Mucosa of gallbladder (tissue), 1 donor: ENCODE measurements at regions not wholly inside any gene's neighbourhood (a gene's known extent, or its start where the extent isn't known, plus 50 kb on each side); places are given as distances from the start of the nearest gene placed in this dataset.

ENCODE experiments used
- DNase-seq: peaks from one replicate; pipeline ENCODE4 v3.0.0-alpha.2; 2020; ENCODE audit warnings: low spot score
- donor health status: DM: no; HTN: no; CAD: no.

DNA sequence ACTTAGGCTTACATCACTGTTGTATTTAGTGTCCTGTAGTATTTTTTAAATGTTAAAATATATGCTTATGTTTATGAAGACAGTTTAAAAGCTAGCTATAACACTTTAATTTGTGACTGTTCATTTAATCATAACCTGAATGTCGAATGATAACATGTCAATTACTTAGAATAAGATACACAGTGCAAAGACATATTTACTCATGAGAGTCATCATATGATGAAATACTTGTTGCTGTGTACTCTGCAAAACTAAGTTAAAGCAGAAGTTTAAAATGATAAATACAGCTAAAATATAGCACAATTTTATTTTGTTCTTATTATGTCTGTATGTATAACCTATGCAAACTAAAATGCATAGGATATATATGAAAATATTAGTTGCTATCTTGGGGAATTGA lies 497.4 kb downstream of the FSCB start:
- no peak for DNase-seq

DNA sequence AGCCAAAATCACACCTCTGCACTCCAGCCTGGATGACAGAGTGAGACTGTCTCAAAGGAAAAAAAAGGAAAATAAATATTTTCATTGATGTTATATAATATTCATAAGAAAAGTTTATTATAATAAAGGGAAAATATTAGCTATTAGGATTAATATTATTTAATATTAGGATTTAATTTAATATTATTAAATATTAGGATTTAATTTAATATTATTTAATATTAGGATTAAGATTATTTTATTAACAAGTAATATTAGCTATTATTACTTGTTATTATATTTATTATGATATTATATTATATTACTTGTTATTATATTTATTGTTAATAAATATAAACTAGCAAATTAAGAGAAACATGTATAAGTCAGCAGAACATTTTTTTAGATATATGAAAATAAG lies 518.1 kb downstream of the FSCB start:
- DNase-seq = no peak

- DNase-seq = no peak
These were observed 523.4 kb downstream of the FSCB start for GRCh38 chr14:43983721-43984120.

DNA sequence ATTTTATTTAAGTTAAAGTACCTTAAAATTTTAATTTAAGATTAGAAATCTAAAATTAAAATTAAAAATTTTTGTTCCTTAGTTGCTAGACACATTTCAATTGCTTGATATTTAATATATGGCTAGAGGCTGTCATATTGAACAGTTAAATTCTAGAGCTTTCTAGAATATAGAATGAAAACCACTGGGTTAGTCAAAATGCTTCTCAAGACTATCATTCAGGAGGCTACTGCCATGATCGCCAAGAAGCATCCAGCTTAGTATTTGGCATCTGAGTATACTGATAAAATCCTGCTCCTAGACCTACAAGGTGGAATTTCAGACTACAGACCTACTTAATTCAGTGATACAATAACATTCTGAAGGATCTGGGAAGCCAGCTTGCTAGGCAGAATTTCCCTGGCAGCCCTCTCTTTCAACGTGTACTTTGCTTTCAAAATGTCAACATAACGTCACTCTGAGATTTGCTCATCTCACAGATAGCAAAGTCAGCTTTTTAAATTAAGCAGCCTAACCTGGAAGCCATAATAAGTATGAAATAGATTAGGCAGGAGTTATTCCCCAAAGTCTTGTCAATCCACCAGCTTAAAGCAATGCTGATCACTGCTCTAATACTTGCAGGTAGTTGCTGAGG lies 525.8 kb downstream of the FSCB start:
- DNase-seq = no peak

DNA sequence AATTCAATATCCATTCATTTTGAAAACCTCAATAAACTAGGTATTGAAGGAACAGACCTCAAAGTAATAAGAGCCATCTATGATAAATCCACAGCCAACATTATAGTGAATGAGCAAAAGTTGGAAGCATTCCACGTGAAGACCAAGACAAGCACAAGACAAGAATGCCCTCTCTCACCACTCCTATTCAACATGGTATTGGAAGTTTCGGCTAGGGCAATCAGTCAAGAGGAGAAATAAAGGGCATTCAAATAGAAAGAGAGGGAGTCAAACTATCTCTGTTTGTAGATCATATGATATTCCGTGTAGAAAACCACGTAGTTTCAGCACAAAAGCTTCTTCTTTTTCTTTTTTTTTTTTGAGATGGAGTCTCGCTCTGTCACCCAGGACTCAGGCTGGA lies 550.3 kb downstream of the FSCB start:
- no peak for DNase-seq

- no peak for DNase-seq
These were observed 557.7 kb downstream of the FSCB start for GRCh38 chr14:43949400-43949799.

DNA sequence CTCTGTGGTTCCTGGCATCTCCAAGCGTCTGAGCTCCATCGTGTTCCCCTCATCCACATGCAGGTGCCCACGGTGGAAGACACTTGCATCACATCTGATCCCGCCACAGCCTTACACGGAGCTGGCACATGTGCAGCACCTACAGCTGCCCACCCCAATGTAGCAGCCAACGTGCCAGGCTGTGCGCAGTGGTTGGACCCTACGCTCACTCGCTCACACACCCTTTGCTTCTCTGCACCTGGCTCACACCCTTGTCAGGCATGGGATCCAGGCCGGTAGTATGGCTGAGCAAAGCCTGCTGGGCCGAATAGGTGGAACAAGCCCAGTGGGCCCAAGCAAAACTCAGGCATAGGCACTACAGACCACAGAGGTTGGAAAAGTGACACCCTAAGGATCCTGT lies 567.2 kb downstream of the FSCB start:
- DNase-seq = no peak

DNA sequence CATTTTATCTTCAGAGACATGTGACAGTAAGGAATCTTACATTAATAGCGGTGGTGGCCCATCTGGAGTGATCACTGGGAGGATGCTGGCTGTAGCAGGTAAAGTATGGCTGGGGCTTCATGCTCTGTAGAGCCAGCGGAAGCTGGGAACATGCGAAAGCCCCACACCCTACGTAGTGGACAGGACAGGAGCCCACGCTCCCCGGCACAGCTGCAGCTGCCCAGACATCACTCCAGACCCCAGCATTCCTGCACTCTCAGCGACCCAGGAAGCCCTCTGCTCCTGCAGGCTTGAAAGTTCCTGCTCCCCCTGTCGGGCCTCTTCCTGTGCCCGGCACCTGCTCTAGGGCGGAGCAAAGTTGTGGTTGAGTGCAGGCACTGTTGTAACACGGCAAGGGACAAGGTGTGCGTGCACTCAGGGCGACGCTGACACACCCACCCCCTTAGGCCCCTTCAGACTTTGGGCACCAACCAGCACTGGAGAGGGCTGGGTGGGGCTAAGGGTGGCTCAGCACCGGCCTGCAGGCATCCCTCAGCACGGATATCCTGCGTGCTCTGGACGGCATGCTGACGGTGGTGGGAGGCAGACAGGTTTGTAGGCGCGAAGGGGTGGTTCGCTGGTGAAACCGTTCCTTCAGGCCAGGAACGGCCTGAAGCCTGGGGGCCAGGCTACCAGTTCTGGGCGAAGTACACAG lies 568.3 kb downstream of the FSCB start:
- no peak for DNase-seq

GRCh38 chr14:43937001-43937400 lies 570.1 kb downstream of the FSCB start:
- no peak for DNase-seq

DNA sequence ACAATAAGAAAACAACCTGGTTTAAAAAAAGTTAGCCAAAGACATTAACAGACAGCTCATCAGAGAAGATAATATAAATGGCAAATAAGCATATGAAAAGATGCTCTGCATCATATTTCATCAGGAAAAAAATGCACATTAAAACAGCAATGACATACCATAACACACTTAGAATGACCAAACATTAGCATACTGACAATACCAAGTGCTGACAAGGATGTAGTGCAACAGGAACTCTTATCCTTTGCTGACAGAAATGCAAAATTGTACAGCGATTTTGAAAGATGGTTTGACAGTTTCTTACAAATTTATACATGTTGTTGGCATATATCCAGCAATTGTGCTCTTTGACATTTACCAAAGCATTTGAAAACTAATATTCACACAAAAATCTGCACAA lies 573.0 kb downstream of the FSCB start:
- DNase-seq = no peak

- DNase-seq = no peak
These were observed 592.9 kb downstream of the FSCB start for GRCh38 chr14:43914041-43914693.

- DNase-seq = no peak
These were observed 603.9 kb downstream of the FSCB start for GRCh38 chr14:43903209-43903608.

DNA sequence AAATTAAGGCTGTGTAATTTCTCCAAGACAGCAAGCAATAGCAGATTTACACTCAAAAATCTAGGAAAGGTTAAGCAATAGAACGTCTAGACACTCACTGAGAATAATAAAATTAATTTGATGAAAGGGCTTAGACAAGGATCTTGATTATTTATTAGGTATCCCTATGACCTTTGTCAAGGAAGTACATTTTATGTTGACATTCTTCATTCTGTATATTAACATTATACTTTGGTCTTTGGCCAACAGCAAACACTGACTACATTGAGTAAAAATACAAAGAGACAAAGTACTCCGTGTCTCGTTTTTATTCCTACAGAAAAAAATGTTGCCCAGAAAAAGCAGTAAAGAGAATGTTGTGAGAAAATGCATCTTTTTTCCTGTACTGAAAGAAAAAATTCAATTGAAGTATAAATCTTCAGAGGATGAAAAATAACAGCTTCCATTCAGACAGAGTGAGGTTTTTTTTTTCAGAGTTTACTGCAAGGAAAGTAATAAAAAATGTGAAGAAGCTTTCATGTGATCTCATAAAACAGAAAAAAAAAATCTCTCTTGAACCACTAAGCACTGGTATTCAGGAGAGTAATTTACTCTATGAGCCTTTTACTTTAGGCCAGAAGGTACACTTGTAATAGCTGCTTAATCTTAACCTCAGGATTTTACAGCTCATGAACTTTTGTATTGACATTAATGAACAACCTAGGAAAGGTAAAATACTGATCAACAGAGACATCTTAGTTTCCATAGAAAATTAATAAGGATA lies 605.0 kb downstream of the FSCB start:
- no peak for DNase-seq

DNA sequence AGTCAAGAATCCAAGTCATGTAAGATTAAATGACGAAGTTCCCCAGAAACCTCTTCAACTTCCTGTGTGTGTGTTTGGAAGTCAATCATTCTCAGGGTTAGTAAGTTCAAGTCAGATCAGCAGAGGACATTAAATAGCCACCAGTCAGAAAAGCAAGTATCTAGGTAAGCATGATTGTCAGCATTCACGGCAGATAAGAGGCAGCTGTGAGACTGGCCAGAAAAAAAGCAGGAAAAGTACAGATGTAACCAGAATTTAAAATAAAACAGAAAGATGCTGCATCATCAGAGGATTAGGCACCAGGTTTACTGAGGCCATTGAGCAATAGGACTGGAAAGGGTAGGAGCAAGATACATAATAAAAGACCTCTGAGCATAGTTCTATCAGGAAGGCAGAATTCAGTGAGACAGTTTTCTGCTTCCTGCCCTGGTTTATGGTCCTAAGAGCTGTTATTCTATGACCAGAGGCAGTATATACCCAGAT lies 606.9 kb downstream of the FSCB start:
- no peak for DNase-seq

DNA sequence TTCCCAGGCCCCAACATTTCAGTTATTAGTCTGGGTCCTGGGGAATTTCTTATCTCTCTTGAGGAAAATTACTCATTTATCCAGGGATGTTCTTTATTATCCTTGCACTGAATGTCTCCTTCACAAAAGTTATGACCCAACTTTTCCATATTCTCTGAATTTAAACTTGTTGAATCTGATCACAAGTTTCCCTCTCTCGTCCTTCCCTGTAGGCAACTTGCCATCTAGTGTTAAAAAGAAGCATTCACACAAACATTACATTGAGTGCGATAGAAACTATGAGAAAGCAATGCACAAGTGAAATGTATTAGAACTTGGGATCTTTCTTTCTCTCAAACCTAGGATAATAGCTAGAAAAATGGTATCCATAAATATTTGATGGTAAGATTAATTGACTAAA lies 608.4 kb downstream of the FSCB start:
- no peak for DNase-seq

- DNase-seq = no peak
These were observed 611.0 kb downstream of the FSCB start for GRCh38 chr14:43896044-43896443.

GRCh38 chr14:43894534-43894933 lies 612.5 kb downstream of the FSCB start:
- DNase-seq = no peak

- no peak for DNase-seq
These were observed 619.6 kb downstream of the FSCB start for GRCh38 chr14:43887523-43887922.

- DNase-seq = no peak
These were observed 629.6 kb downstream of the FSCB start for GRCh38 chr14:43877351-43877960.

GRCh38 chr14:43872752-43873655 lies 634.1 kb downstream of the FSCB start:
- DNase-seq = no peak

DNA sequence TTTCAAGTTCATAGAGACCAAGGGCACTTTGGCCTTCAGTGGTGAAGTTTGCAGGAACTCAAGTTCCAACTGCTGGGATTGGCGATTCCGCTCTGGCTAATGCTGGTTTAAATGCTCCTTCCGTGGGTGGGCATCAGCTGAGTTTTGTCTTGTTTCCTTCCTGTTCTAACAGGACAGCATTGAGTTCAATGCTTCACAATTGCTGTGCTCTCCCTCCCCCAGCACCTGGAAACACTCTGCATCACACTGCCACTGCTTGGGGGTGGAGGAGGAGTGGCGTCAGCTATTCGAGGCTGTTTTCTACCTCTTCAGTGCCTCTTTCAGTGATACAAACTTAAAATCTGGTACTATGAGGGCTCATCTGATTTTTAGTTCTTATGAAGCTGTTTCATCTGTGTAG lies 634.9 kb downstream of the FSCB start:
- no peak for DNase-seq
